Upper lobe of right lung (tissue), 1 donor: ENCODE measurements at regions not wholly inside any gene's neighbourhood (a gene's known extent, or its start where the extent isn't known, plus 50 kb on each side); places are given as distances from the start of the nearest gene placed in this dataset.

Experiments
- ATAC-seq: fragments of 200-7000 bp; cut with Tn5 transposase; one replicate; pipeline ENCODE4 v1.9.1; 2020; ENCODE audit warnings: mild to moderate bottlenecking, moderate library complexity
- DNase-seq: peaks from one replicate; pipeline ENCODE4 v3.0.0-alpha.2; 2020
- H3K27ac ChIP-seq: fragments of 200-600 bp; one replicate; pipeline ENCODE4 v1.8.0; 2022
- H3K27me3 ChIP-seq: fragments of 200-600 bp; one replicate; pipeline ENCODE4 v1.8.0; 2022; ENCODE audit warnings: mild to moderate bottlenecking
- H3K36me3 ChIP-seq: fragments of 200-600 bp; one replicate; pipeline ENCODE4 v1.8.0; 2022
- H3K4me1 ChIP-seq: fragments of 200-600 bp; one replicate; pipeline ENCODE4 v1.8.0; 2022
- H3K4me3 ChIP-seq: fragments of 200-600 bp; one replicate; pipeline ENCODE4 v1.8.0; 2022; ENCODE audit warnings: mild to moderate bottlenecking
- H3K9me3 ChIP-seq: fragments of 200-600 bp; one replicate; pipeline ENCODE4 v1.8.0; 2022
- intact Hi-C: fragments of 100-400 bp; cut with DNase I; formaldehyde crosslinking; loops from one replicate; pipeline ENCODE4 v1.11.0; 2022
- TF ChIP-seq, protein P1 (sequence below): fragments of 200-600 bp; IDR thresholded peaks from one replicate; pipeline ENCODE4 v1.8.0; 2022; ENCODE audit warnings: antibody characterized with exemption
- donor health status: DM: no; HTN: yes; CAD: no; lungs with severe emphysema.

- Histone ChIP-seq H3K36me3 (no peaks in the 10 kb centered on the region), H3K9me3 (no peaks in the 10 kb centered on the region), H3K4me1 (no peaks in the 10 kb centered on the region), H3K4me3 (no peak overlapping the region), H3K27ac (no peak overlapping the region), H3K27me3 (no peaks in the 10 kb centered on the region)
- ATAC-seq, result no peak
- TF ChIP-seq, protein P1, sequence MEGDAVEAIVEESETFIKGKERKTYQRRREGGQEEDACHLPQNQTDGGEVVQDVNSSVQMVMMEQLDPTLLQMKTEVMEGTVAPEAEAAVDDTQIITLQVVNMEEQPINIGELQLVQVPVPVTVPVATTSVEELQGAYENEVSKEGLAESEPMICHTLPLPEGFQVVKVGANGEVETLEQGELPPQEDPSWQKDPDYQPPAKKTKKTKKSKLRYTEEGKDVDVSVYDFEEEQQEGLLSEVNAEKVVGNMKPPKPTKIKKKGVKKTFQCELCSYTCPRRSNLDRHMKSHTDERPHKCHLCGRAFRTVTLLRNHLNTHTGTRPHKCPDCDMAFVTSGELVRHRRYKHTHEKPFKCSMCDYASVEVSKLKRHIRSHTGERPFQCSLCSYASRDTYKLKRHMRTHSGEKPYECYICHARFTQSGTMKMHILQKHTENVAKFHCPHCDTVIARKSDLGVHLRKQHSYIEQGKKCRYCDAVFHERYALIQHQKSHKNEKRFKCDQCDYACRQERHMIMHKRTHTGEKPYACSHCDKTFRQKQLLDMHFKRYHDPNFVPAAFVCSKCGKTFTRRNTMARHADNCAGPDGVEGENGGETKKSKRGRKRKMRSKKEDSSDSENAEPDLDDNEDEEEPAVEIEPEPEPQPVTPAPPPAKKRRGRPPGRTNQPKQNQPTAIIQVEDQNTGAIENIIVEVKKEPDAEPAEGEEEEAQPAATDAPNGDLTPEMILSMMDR, result no peak
- intact Hi-C loops, result no loop called here
- no peak for DNase-seq
These were observed 174.9 kb upstream of the C11orf87 start for GRCh38 chr11:109247071-109247470.

- no peaks in the 10 kb centered on the region for H3K4me1 ChIP-seq
- no peak overlapping the region for H3K4me3 ChIP-seq
- H3K36me3 ChIP-seq, result no peaks in the 10 kb centered on the region
- H3K9me3 ChIP-seq, result no peaks in the 10 kb centered on the region
- no peak for ATAC-seq
- TF ChIP-seq, protein P1, result no peak
- DNase-seq, result no peak
- intact Hi-C loops, result no loop called here
- H3K27me3 ChIP-seq, result no peaks in the 10 kb centered on the region
- no peak overlapping the region for H3K27ac ChIP-seq
These were observed 172.4 kb upstream of the C11orf87 start for GRCh38 chr11:109249597-109249996.

- TF ChIP-seq, protein P1, result no peak
- Histone ChIP-seq H3K4me1 (no peaks in the 10 kb centered on the region), H3K36me3 (no peaks in the 10 kb centered on the region), H3K27ac (no peak overlapping the region), H3K27me3 (no peaks in the 10 kb centered on the region), H3K9me3 (no peaks in the 10 kb centered on the region), H3K4me3 (no peak overlapping the region)
- intact Hi-C loops, result no loop called here
- DNase-seq, result no peak
- no peak for ATAC-seq
These were observed 170.8 kb upstream of the C11orf87 start for GRCh38 chr11:109251230-109251629.

DNA sequence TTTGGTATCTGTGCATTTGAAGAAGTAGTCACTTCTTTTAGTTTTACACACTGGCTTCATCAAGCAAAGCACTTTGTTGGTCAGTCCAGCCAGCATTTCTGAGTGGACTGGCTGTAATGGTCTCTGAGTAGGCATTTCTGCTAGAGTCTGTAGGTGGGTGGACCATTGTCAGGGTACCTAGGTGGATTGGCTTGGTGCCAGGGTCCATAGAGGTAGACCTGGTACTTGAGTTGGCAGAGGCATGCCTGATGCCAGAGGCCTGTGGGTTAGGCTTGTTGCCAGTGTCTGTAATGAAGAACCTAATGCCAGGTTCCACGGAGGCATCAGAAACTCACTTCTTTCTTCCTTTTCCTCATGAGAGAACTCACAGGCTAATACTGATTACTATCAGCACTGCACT, 157.9 kb upstream of the C11orf87 start:
- Histone ChIP-seq H3K27me3 (no peaks in the 10 kb centered on the region), H3K9me3 (peaks cover 12% of the 10 kb centered on the region), H3K27ac (no peak overlapping the region), H3K4me1 (no peaks in the 10 kb centered on the region), H3K36me3 (no peaks in the 10 kb centered on the region), H3K4me3 (no peak overlapping the region)
- TF ChIP-seq, protein P1, result no peak
- intact Hi-C loops, result no loop called here
- no peak for DNase-seq
- ATAC-seq, result no peak

GRCh38 chr11:109267293-109268095, 154.5 kb upstream of the C11orf87 start:
- ATAC-seq (peak; percentile 86), DNase-seq (no peak)
- H3K4me1 ChIP-seq, result no peaks in the 10 kb centered on the region
- H3K4me3 ChIP-seq, result no peak overlapping the region
- no peak overlapping the region for H3K27ac ChIP-seq
- intact Hi-C loops, result no loop called here
- peaks cover 10% of the 10 kb centered on the region for H3K9me3 ChIP-seq
- TF ChIP-seq, protein P1, result no peak
- no peaks in the 10 kb centered on the region for H3K36me3 ChIP-seq
- no peaks in the 10 kb centered on the region for H3K27me3 ChIP-seq

GRCh38 chr11:109275931-109276330, 146.1 kb upstream of the C11orf87 start:
- H3K27ac ChIP-seq, result no peak overlapping the region
- intact Hi-C loops, result no loop called here
- DNase-seq (no peak), ATAC-seq (no peak)
- H3K4me3 ChIP-seq, result no peak overlapping the region
- no peaks in the 10 kb centered on the region for H3K4me1 ChIP-seq
- TF ChIP-seq, protein P1, result no peak
- no peaks in the 10 kb centered on the region for H3K27me3 ChIP-seq
- H3K9me3 ChIP-seq, result no peaks in the 10 kb centered on the region
- H3K36me3 ChIP-seq, result no peaks in the 10 kb centered on the region
